DOHH2 (cell line): ENCODE measurements at regions not wholly inside any gene's neighbourhood (a gene's known extent, or its start where the extent isn't known, plus 50 kb on each side); places are given as distances from the start of the nearest gene placed in this dataset.

Experiments
- CTCF ChIP-seq: fragments of 200-600 bp; sonication (generic); IDR thresholded peaks from one replicate; pipeline ENCODE4 v1.5.1; 2014; ENCODE audit warnings: antibody characterized with exemption, mild to moderate bottlenecking, low read depth, low read length; ENCODE audit not compliant: poor library complexity, severe bottlenecking
- EZH2phosphoT487 ChIP-seq: fragments of 200-600 bp; sonication (generic); IDR thresholded peaks from 2 replicates; pipeline ENCODE4 v1.6.1; 2017; ENCODE audit warnings: borderline replicate concordance, mild to moderate bottlenecking, antibody characterized with exemption, low read length, moderate library complexity, mixed read lengths

- no peak for TF ChIP-seq CTCF
- no peak for TF ChIP-seq EZH2phosphoT487
Observed at GRCh38 chr13:70616847-70617246, 508.6 kb upstream of the KLHL1 start.
